CD14-positive monocyte (primary cell): ENCODE measurements at regions not wholly inside any gene's neighbourhood (a gene's known extent, or its start where the extent isn't known, plus 50 kb on each side); places are given as distances from the start of the nearest gene placed in this dataset.

Source experiments
- DNase-seq, 3 donors: peaks; one replicate each; pipeline ENCODE4 v3.0.0-alpha.2; 2011 to 2022
- H2AFZ ChIP-seq: 2 replicates; pipeline ENCODE4 v1.6.0; 2012; ENCODE audit warnings: mild to moderate bottlenecking, low read depth, low read length, inconsistent platforms; ENCODE audit not compliant: insufficient read depth, poor library complexity, severe bottlenecking
- H3K27ac ChIP-seq, 2 donors: 1 replicate in 1 of 2; 2 replicates in 1 of 2; pipeline ENCODE4 v1.5.1; 2012 to 2013; ENCODE audit warnings: low read length in 2 of 2, control low read depth in 1 of 2, inconsistent platforms in 1 of 2, low read depth in 1 of 2, mild to moderate bottlenecking in 1 of 2
- H3K27me3 ChIP-seq, 2 donors: one replicate each; pipeline versions ENCODE4 v1.6.0 to v1.6.1; 2011 to 2013; ENCODE audit warnings: low read length in 2 of 2; ENCODE audit not compliant: control insufficient read depth in 2 of 2, insufficient read depth in 2 of 2
- H3K36me3 ChIP-seq, 2 donors: replicated peaks in 1 of 2; 1 replicate in 1 of 2; 2 replicates in 1 of 2; pipeline versions ENCODE4 v1.5.1 to v1.6.1; 2012 to 2013; ENCODE audit warnings: low read length in 2 of 2, control low read depth in 1 of 2, inconsistent platforms in 1 of 2, mild to moderate bottlenecking in 1 of 2; ENCODE audit not compliant: insufficient read depth in 2 of 2, control insufficient read depth in 1 of 2
- H3K4me1 ChIP-seq, 2 donors: 1 replicate in 1 of 2; 2 replicates in 1 of 2; pipeline versions ENCODE4 v1.5.1 to v1.6.1; 2012 to 2013; ENCODE audit warnings: low read length in 2 of 2, control low read depth in 1 of 2, inconsistent platforms in 1 of 2, mild to moderate bottlenecking in 1 of 2, moderate library complexity in 1 of 2; ENCODE audit not compliant: insufficient read depth in 2 of 2, control insufficient read depth in 1 of 2
- H3K4me2 ChIP-seq: replicated peaks from 2 replicates; pipeline ENCODE3; 2012; ENCODE audit warnings: low read length, moderate library complexity, mild to moderate bottlenecking; ENCODE audit not compliant: poor library complexity, severe bottlenecking; ENCODE audit errors: extremely low read depth
- H3K4me3 ChIP-seq, 3 experiments: fragments of 200-600 bp in 1 of 3; sonication (generic) in 1 of 3; replicated peaks in 1 of 3; 1 replicate in 2 of 3; 2 replicates in 1 of 3; pipeline ENCODE4 v1.5.1; 2011 to 2013; ENCODE audit warnings: low read length in 3 of 3, mild to moderate bottlenecking in 3 of 3, control low read depth in 2 of 3, low read depth in 2 of 3, inconsistent platforms in 1 of 3, moderate library complexity in 1 of 3
- H3K79me2 ChIP-seq: 2 replicates; pipeline ENCODE4 v1.6.0; 2012; ENCODE audit warnings: mild to moderate bottlenecking, control low read depth, inconsistent platforms, low read length, moderate library complexity; ENCODE audit not compliant: insufficient read depth
- H3K9ac ChIP-seq: 2 replicates; pipeline ENCODE4 v1.6.0; 2017; ENCODE audit warnings: low read length, mild to moderate bottlenecking; ENCODE audit not compliant: insufficient read depth, poor library complexity, severe bottlenecking
- H3K9me3 ChIP-seq, 2 donors: replicated peaks in 1 of 2; 1 replicate in 1 of 2; 2 replicates in 1 of 2; pipeline versions ENCODE4 v1.5.1 to v1.6.1; 2012 to 2013; ENCODE audit warnings: low read length in 2 of 2, control low read depth in 1 of 2; ENCODE audit not compliant: control insufficient read depth in 1 of 2, insufficient read depth in 1 of 2
- H4K20me1 ChIP-seq: 2 replicates; pipeline ENCODE4 v1.6.0; 2012; ENCODE audit warnings: mild to moderate bottlenecking, low read length, control low read depth, moderate library complexity; ENCODE audit not compliant: insufficient read depth
- H3K27ac Mint-ChIP-seq, 7 donors: one replicate each; pipeline ENCODE4 v1.8.0; 2020; ENCODE audit warnings: mild to moderate bottlenecking in 7 of 7, mixed read lengths in 7 of 7, moderate library complexity in 6 of 7, inconsistent platforms in 2 of 7
- H3K27me3 Mint-ChIP-seq, 3 donors: one replicate each; pipeline ENCODE4 v1.8.0; 2021 to 2022; ENCODE audit warnings: low read depth in 3 of 3, mild to moderate bottlenecking in 3 of 3, mixed read lengths in 3 of 3, moderate library complexity in 3 of 3, inconsistent platforms in 1 of 3
- H3K36me3 Mint-ChIP-seq, 2 donors: one replicate each; pipeline ENCODE4 v1.8.0; 2020; ENCODE audit warnings: mixed read lengths in 2 of 2, inconsistent platforms in 1 of 2, mild to moderate bottlenecking in 1 of 2
- H3K4me1 Mint-ChIP-seq: one replicate; pipeline ENCODE4 v1.8.0; 2020; ENCODE audit warnings: mild to moderate bottlenecking, mixed read lengths
- H3K4me3 Mint-ChIP-seq, 2 donors: one replicate each; pipeline ENCODE4 v1.8.0; 2020; ENCODE audit warnings: mild to moderate bottlenecking in 2 of 2, mixed read lengths in 2 of 2, moderate library complexity in 1 of 2
- H3K9me3 Mint-ChIP-seq, 7 donors: one replicate each; pipeline ENCODE4 v1.8.0; 2020 to 2022; ENCODE audit warnings: mixed read lengths in 7 of 7, mild to moderate bottlenecking in 6 of 7, moderate library complexity in 6 of 7, inconsistent platforms in 2 of 7
- WGBS: methylation state at CpG from one replicate; pipeline ENCODE4 v1.1.5; 2013; ENCODE audit warnings: missing lambda C conversion rate; ENCODE audit not compliant: insufficient coverage; 5-methylcytosine and 5-hydroxymethylcytosine counted together
- intact Hi-C, 2 donors: fragments of 100-400 bp; cut with micrococcal nuclease; formaldehyde crosslinking; loops; one replicate each; pipeline versions ENCODE4 v1.15.0 to v1.15.1; 2023
- TF ChIP-seq, protein P1 (sequence below): fragments of 200-600 bp; IDR thresholded peaks from one replicate; pipeline ENCODE4 v1.8.0; 2022; ENCODE audit warnings: antibody characterized with exemption, mild to moderate bottlenecking

DNA sequence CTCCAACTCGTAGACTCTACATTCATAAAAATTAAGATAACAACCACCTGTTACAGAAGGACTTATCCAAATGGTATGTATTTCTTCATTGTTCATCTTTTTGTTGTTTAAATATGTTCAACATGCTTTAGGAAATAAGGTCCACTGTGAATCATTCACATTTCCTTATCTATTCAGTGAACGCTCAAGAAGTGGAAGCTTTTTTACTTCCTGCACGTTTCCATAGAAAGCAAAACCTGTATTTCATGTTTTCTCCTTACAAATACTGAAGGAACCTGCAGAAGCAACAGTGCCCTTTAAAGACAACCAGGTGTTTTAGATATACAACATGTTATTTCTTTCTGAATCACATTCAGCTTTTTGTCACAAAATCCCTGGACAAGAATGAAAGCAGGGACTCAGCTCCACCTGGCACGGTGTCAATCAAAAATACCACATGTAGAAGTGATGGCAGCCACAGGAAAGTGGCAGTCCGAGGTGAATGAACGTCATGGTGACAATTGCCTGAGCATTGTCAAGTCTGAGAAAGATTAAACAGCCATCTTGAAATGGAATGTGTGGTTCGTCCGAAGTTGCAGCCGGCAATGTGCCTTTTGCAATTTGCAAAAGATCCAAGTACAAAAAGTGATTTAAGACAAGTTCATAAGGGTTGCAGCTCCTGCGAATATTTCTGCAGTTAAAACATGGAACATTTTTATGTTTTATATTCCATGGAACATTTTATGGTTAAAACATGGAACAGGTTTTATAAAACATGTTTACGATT lies 66.7 kb upstream of the RIPOR2 start:
- no peaks in the 10 kb centered on the region for H3K36me3 ChIP-seq
- H3K4me3 ChIP-seq, result no peak overlapping the region
- no peak overlapping the region for H3K27ac Mint-ChIP-seq
- no peaks in the 10 kb centered on the region for H3K27me3 ChIP-seq
- no peak overlapping the region for H3K27ac ChIP-seq
- no peak overlapping the region for H3K4me3 Mint-ChIP-seq
- H2AFZ ChIP-seq, result no peak overlapping the region
- WGBS, result 25% methylated on average over 2 of the region's 11 CpGs
- TF ChIP-seq, protein P1, sequence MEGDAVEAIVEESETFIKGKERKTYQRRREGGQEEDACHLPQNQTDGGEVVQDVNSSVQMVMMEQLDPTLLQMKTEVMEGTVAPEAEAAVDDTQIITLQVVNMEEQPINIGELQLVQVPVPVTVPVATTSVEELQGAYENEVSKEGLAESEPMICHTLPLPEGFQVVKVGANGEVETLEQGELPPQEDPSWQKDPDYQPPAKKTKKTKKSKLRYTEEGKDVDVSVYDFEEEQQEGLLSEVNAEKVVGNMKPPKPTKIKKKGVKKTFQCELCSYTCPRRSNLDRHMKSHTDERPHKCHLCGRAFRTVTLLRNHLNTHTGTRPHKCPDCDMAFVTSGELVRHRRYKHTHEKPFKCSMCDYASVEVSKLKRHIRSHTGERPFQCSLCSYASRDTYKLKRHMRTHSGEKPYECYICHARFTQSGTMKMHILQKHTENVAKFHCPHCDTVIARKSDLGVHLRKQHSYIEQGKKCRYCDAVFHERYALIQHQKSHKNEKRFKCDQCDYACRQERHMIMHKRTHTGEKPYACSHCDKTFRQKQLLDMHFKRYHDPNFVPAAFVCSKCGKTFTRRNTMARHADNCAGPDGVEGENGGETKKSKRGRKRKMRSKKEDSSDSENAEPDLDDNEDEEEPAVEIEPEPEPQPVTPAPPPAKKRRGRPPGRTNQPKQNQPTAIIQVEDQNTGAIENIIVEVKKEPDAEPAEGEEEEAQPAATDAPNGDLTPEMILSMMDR, result no peak
- no peaks in the 10 kb centered on the region for H3K9me3 ChIP-seq
- H3K9ac ChIP-seq, result no peak overlapping the region
- H3K36me3 Mint-ChIP-seq, result peaks cover 0 to 1% of the 10 kb centered on the region in 2 donors
- H3K27me3 Mint-ChIP-seq, result no peaks in the 10 kb centered on the region
- H3K79me2 ChIP-seq, result peaks cover 7% of the 10 kb centered on the region
- H3K4me2 ChIP-seq, result peak overlapping the region; percentile 3
- peaks cover 64 to 74% of the 10 kb centered on the region in 2 donors for H3K4me1 ChIP-seq
- peaks cover 68% of the 10 kb centered on the region for H3K4me1 Mint-ChIP-seq
- H4K20me1 ChIP-seq, result no peaks in the 10 kb centered on the region
- DNase-seq, result no peak
- intact Hi-C loops, result loop anchor here in 1 of 2 donors (10.0 kb wide), 1 partner anchor 278 kb away; no protein-coding TSS in a partner anchor
- peaks cover 0 to 2% (median 0%) of the 10 kb centered on the region in 7 donors for H3K9me3 Mint-ChIP-seq

DNA sequence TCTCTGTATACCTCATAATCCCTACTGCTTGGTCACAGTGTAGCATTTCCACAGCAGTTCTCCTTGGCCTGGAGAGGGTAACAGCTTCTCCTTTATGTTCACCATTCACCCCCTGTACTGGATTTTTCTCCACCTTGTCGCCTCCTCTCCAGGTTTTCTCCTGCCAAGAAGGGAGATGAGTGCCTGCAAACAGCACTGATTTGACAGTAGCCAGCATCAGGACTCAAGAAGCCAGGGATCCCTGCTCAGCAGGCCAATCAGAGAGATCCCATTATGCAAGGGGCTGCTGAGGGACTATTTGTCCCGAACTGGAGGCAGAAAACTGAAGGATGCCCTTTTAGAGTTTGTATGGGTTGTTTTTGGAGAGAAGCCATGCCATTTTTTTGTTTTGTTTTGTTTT lies 68.6 kb upstream of the RIPOR2 start:
- H3K9ac ChIP-seq, result no peak overlapping the region
- no peak overlapping the region for H3K4me2 ChIP-seq
- no peaks in the 10 kb centered on the region for H4K20me1 ChIP-seq
- Mint-ChIP-seq H3K4me1 (peaks cover 67% of the 10 kb centered on the region), H3K27me3 (no peaks in the 10 kb centered on the region), H3K9me3 (peaks cover 0 to 2% (median 0%) of the 10 kb centered on the region in 7 donors), H3K36me3 (peaks cover 0 to 3% of the 10 kb centered on the region in 2 donors), H3K27ac (peak overlapping the region in 3 of 7 donors; percentile 21 to 73 (median 55)), H3K4me3 (no peak overlapping the region)
- 96% methylated on average over 2 of the region's 2 CpGs for WGBS
- no peaks in the 10 kb centered on the region for H3K9me3 ChIP-seq
- H3K27me3 ChIP-seq, result no peaks in the 10 kb centered on the region
- no peaks in the 10 kb centered on the region for H3K36me3 ChIP-seq
- no peak overlapping the region for H3K4me3 ChIP-seq
- DNase-seq, result no peak
- peaks cover 62 to 74% of the 10 kb centered on the region in 2 donors for H3K4me1 ChIP-seq
- H3K27ac ChIP-seq, result no peak overlapping the region
- H3K79me2 ChIP-seq, result peaks cover 18% of the 10 kb centered on the region
- TF ChIP-seq, protein P1, result no peak
- no peak overlapping the region for H2AFZ ChIP-seq
- intact Hi-C loops, result loop anchor here in 1 of 2 donors (10.0 kb wide), 1 partner anchor 280 kb away; no protein-coding TSS in a partner anchor
